Mesendoderm (in vitro differentiated cells): ENCODE measurements at regions not wholly inside any gene's neighbourhood (a gene's known extent, or its start where the extent isn't known, plus 50 kb on each side); places are given as distances from the start of the nearest gene placed in this dataset.
A peak's percentile ranks its signal among the peaks of the same experiment; 100 is the strongest.

Experiments used
- DNase-seq: peaks from one replicate; pipeline ENCODE4 v3.0.0; 2013
- H2AK5ac ChIP-seq: 2 replicates; pipeline ENCODE4 v1.6.1; 2013; ENCODE audit warnings: low read length, inconsistent platforms
- H2BK120ac ChIP-seq: 2 replicates; pipeline ENCODE4 v1.6.1; 2013; ENCODE audit warnings: low read depth, mild to moderate bottlenecking, low read length, moderate library complexity, mixed read lengths
- H2BK15ac ChIP-seq: replicated peaks from 2 replicates; pipeline ENCODE4 v1.6.1; 2013; ENCODE audit warnings: low read depth, mild to moderate bottlenecking, moderate library complexity
- H2BK5ac ChIP-seq: 2 replicates; pipeline ENCODE4 v1.6.1; 2013; ENCODE audit warnings: low read length, inconsistent platforms
- H3K18ac ChIP-seq: 2 replicates; pipeline ENCODE4 v1.6.1; 2013; ENCODE audit warnings: mild to moderate bottlenecking, low read length, mixed read lengths
- H3K23ac ChIP-seq: one replicate; pipeline ENCODE4 v1.6.1; 2013; ENCODE audit warnings: low read length
- H3K27ac ChIP-seq: 2 replicates; pipeline ENCODE4 v1.5.1; 2013; ENCODE audit warnings: low read depth, mild to moderate bottlenecking, inconsistent platforms, low read length, moderate library complexity
- H3K27me3 ChIP-seq: 2 replicates; pipeline ENCODE4 v1.6.1; 2013; ENCODE audit warnings: low read length, control low read depth, mild to moderate bottlenecking, inconsistent platforms; ENCODE audit not compliant: insufficient read depth, poor library complexity
- H3K36me3 ChIP-seq: 2 replicates; pipeline ENCODE4 v1.6.1; 2013; ENCODE audit warnings: low read length, inconsistent platforms; ENCODE audit not compliant: control insufficient read depth, insufficient read depth
- H3K4ac ChIP-seq: one replicate; pipeline ENCODE4 v1.6.1; 2013; ENCODE audit warnings: low read depth, mild to moderate bottlenecking, low read length, moderate library complexity
- H3K4me1 ChIP-seq: 2 replicates; pipeline ENCODE4 v1.6.1; 2013; ENCODE audit warnings: low read depth, low read length, inconsistent platforms; ENCODE audit not compliant: control insufficient read depth
- H3K4me2 ChIP-seq: 2 replicates; pipeline ENCODE4 v1.6.1; 2013; ENCODE audit warnings: low read length
- H3K4me3 ChIP-seq: 2 replicates; pipeline ENCODE4 v1.5.1; 2013; ENCODE audit warnings: mild to moderate bottlenecking, low read length
- H3K56ac ChIP-seq: one replicate; pipeline ENCODE4 v1.6.1; 2013; ENCODE audit warnings: low read length
- H3K79me1 ChIP-seq: 2 replicates; pipeline ENCODE4 v1.6.1; 2013; ENCODE audit warnings: low read length, inconsistent platforms
- H3K79me2 ChIP-seq: 2 replicates; pipeline ENCODE4 v1.6.1; 2013; ENCODE audit warnings: mild to moderate bottlenecking, low read length; ENCODE audit not compliant: control insufficient read depth, insufficient read depth
- H3K9ac ChIP-seq: 2 replicates; pipeline ENCODE4 v1.6.1; 2013; ENCODE audit warnings: low read length, inconsistent platforms
- H4K5ac ChIP-seq: one replicate; pipeline ENCODE4 v1.6.1; 2013; ENCODE audit warnings: low read length
- H4K8ac ChIP-seq: one replicate; pipeline ENCODE4 v1.6.1; 2013; ENCODE audit warnings: low read depth, mild to moderate bottlenecking, control low read depth, low read length, moderate library complexity
- WGBS: extraction: QIAGEN DNeasy Blood & Tissue Kit; methylation state at CpG from one replicate; pipeline ENCODE4 v1.1.7; 2013; ENCODE audit warnings: low lambda C conversion rate, missing lambda C conversion rate; ENCODE audit not compliant: insufficient coverage; ENCODE audit errors: extremely low coverage; 5-methylcytosine and 5-hydroxymethylcytosine counted together

DNA sequence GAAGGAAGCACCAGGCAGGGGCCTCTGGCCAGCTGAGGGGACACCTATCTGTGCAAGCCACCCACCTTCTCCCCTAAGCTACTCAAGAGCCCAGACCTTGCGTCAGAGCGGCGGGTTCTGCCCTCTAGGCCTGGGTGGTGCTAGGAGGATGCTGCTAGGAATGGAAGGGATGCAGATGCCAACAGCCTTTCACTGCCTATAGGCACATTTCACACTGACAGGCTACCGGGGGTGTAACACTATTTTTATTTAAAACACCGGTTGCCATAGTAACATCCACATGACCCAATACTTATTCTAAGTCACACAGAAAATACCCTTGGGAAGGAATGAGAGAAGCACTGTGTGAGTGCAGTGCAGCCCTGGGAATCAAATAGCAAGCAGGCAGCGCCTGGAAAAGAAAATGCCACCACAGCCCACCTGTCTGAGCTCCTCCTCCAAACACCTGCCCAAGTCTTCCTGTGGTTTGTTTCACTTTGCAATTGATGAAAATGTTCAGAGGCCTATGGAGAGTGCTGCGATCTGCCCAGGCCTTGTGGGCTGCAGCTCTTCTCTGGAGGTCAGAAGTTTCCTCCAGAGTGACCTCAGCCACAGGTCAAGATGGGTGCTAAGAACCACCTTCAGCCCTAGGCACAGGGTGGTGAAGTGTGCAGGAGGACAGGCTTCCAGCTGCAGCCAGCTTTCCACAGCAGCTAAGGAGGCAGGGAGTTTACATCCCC, 113.5 kb upstream of the TOPAZ1 start:
- Histone ChIP-seq H3K9ac (no peak overlapping the region), H3K56ac (no peak overlapping the region), H3K4ac (no peak overlapping the region), H3K18ac (no peak overlapping the region), H3K23ac (no peak overlapping the region), H3K79me1 (no peaks in the 10 kb centered on the region), H4K5ac (no peak overlapping the region), H2BK120ac (no peak overlapping the region), H4K8ac (no peak overlapping the region), H2BK5ac (no peak overlapping the region), H3K4me2 (no peak overlapping the region), H3K79me2 (no peaks in the 10 kb centered on the region), H3K27ac (no peak overlapping the region), H3K27me3 (no peaks in the 10 kb centered on the region), H2AK5ac (no peak overlapping the region), H2BK15ac (no peak overlapping the region), H3K4me1 (no peaks in the 10 kb centered on the region), H3K4me3 (no peak overlapping the region), H3K36me3 (no peaks in the 10 kb centered on the region)
- peak; percentile 40 for DNase-seq
- no CpG with 5 or more reads among the region's 7 CpGs for WGBS

- DNase-seq: no peak
- no peaks in the 10 kb centered on the region for H3K36me3 ChIP-seq
- no peak overlapping the region for H3K18ac ChIP-seq
- H3K9ac ChIP-seq: no peak overlapping the region
- WGBS: no CpG with 5 or more reads among the region's 4 CpGs
- no peak overlapping the region for H2BK120ac ChIP-seq
- H3K23ac ChIP-seq: no peak overlapping the region
- no peak overlapping the region for H3K4ac ChIP-seq
- H4K5ac ChIP-seq: no peak overlapping the region
- no peaks in the 10 kb centered on the region for H3K27me3 ChIP-seq
- H2AK5ac ChIP-seq: no peak overlapping the region
- H3K79me2 ChIP-seq: no peaks in the 10 kb centered on the region
- no peak overlapping the region for H3K4me3 ChIP-seq
- H3K79me1 ChIP-seq: no peaks in the 10 kb centered on the region
- H3K27ac ChIP-seq: no peak overlapping the region
- H2BK5ac ChIP-seq: no peak overlapping the region
- H3K56ac ChIP-seq: no peak overlapping the region
- H3K4me1 ChIP-seq: no peaks in the 10 kb centered on the region
- H4K8ac ChIP-seq: no peak overlapping the region
- H3K4me2 ChIP-seq: no peak overlapping the region
- H2BK15ac ChIP-seq: no peak overlapping the region
Observed at GRCh38 chr3:44130249-44130648, 111.4 kb upstream of the TOPAZ1 start.

DNA sequence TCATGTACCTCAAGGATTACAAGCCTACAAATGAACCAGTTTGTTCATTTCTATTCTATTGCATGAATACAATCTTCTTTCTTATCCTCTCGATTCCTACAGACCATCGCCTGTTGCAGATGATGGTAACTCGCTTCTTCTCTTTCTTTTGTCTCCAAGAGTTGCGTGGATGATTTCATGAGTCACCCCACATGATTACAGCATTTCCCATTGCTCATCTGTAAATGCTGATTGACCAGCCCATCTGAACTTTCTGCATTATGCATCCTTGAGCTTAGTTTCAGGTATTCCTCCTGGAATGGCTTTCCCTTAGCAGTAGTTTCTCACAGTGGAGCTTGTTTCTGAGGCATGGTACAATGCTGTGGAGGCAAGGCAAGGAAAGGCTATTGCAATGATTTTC, 109.6 kb upstream of the TOPAZ1 start:
- Histone ChIP-seq H2BK120ac (no peak overlapping the region), H3K56ac (no peak overlapping the region), H3K79me1 (no peaks in the 10 kb centered on the region), H2AK5ac (no peak overlapping the region), H3K18ac (no peak overlapping the region), H3K27me3 (no peaks in the 10 kb centered on the region), H3K79me2 (no peaks in the 10 kb centered on the region), H3K36me3 (no peaks in the 10 kb centered on the region), H3K4me1 (no peaks in the 10 kb centered on the region), H3K27ac (no peak overlapping the region), H3K4ac (no peak overlapping the region), H2BK5ac (no peak overlapping the region), H3K9ac (no peak overlapping the region), H4K5ac (no peak overlapping the region), H4K8ac (no peak overlapping the region), H3K4me2 (no peak overlapping the region), H3K4me3 (no peak overlapping the region), H3K23ac (no peak overlapping the region), H2BK15ac (no peak overlapping the region)
- DNase-seq: no peak
- WGBS: no CpG with 5 or more reads among the region's 4 CpGs

DNA sequence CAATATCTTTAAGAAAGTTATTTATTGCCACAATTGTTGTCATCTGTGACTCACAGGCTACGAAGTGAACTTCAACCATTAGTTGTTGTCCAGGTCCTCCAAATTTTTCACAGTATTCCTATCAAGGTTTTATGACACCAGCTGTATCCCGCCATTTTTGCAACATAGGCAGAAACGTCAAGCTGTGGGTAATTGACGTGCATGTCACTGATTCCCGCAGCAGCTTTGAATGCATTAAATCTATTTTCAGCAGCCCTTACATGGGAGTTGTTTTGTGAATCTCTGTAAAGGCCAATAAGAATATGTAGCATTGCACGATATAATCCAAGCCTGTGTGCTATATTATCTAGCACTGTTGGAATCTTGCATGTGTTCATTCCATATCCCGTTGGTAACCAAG, 109.1 kb upstream of the TOPAZ1 start:
- no peak overlapping the region for H3K4me3 ChIP-seq
- H4K8ac ChIP-seq: no peak overlapping the region
- H3K79me2 ChIP-seq: no peaks in the 10 kb centered on the region
- no peak overlapping the region for H3K27ac ChIP-seq
- no peak overlapping the region for H3K9ac ChIP-seq
- no peaks in the 10 kb centered on the region for H3K79me1 ChIP-seq
- no peak overlapping the region for H4K5ac ChIP-seq
- no peak overlapping the region for H2AK5ac ChIP-seq
- no peak overlapping the region for H3K4me2 ChIP-seq
- H3K23ac ChIP-seq: no peak overlapping the region
- DNase-seq: no peak
- no CpG with 5 or more reads among the region's 7 CpGs for WGBS
- H2BK15ac ChIP-seq: no peak overlapping the region
- no peak overlapping the region for H3K4ac ChIP-seq
- no peak overlapping the region for H3K18ac ChIP-seq
- H3K27me3 ChIP-seq: no peaks in the 10 kb centered on the region
- no peak overlapping the region for H2BK5ac ChIP-seq
- no peaks in the 10 kb centered on the region for H3K4me1 ChIP-seq
- H3K36me3 ChIP-seq: no peaks in the 10 kb centered on the region
- no peak overlapping the region for H3K56ac ChIP-seq
- no peak overlapping the region for H2BK120ac ChIP-seq

- no peak overlapping the region for H3K4me2 ChIP-seq
- H2BK120ac ChIP-seq: no peak overlapping the region
- no peaks in the 10 kb centered on the region for H3K27me3 ChIP-seq
- H3K79me1 ChIP-seq: no peaks in the 10 kb centered on the region
- H3K27ac ChIP-seq: no peak overlapping the region
- peak; percentile 30 for DNase-seq
- H3K23ac ChIP-seq: no peak overlapping the region
- no peaks in the 10 kb centered on the region for H3K4me1 ChIP-seq
- no peak overlapping the region for H3K4me3 ChIP-seq
- no peak overlapping the region for H2BK15ac ChIP-seq
- H3K36me3 ChIP-seq: no peaks in the 10 kb centered on the region
- no peak overlapping the region for H2BK5ac ChIP-seq
- H3K56ac ChIP-seq: no peak overlapping the region
- no CpG with 5 or more reads among the region's 5 CpGs for WGBS
- no peaks in the 10 kb centered on the region for H3K79me2 ChIP-seq
- no peak overlapping the region for H4K8ac ChIP-seq
- H4K5ac ChIP-seq: no peak overlapping the region
- no peak overlapping the region for H3K9ac ChIP-seq
- H2AK5ac ChIP-seq: no peak overlapping the region
- no peak overlapping the region for H3K18ac ChIP-seq
- no peak overlapping the region for H3K4ac ChIP-seq
Observed at GRCh38 chr3:44136421-44136820, 105.3 kb upstream of the TOPAZ1 start.

DNA sequence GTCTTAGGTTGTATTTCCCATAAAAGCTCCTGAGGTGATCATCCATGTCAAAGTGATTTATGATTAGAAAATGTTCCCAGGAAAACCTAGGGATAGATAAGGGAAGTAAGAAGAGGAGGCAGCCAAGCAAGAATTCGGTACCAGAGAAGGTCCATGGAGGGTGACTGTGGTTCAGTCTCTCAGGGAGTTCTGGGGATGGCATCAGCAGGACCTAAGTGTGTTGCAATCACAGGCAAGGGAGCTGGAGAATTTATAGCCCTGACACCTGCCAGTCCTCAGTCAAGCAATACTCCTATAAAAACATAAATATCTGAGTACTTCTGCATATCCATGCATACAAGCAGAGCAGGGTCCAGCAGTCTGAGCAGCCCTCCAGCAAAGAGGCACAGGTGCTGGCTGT, 95.6 kb upstream of the TOPAZ1 start:
- H3K36me3 ChIP-seq: no peaks in the 10 kb centered on the region
- no peak overlapping the region for H2BK5ac ChIP-seq
- no peak overlapping the region for H2AK5ac ChIP-seq
- H3K4me2 ChIP-seq: no peak overlapping the region
- no peak overlapping the region for H3K4ac ChIP-seq
- no peak overlapping the region for H3K27ac ChIP-seq
- H3K56ac ChIP-seq: no peak overlapping the region
- no peaks in the 10 kb centered on the region for H3K79me2 ChIP-seq
- DNase-seq: no peak
- H2BK120ac ChIP-seq: no peak overlapping the region
- H4K8ac ChIP-seq: no peak overlapping the region
- WGBS: no CpG with 5 or more reads among the region's 1 CpG
- no peak overlapping the region for H2BK15ac ChIP-seq
- H3K18ac ChIP-seq: no peak overlapping the region
- no peaks in the 10 kb centered on the region for H3K27me3 ChIP-seq
- no peak overlapping the region for H3K23ac ChIP-seq
- H3K4me3 ChIP-seq: no peak overlapping the region
- H3K79me1 ChIP-seq: no peaks in the 10 kb centered on the region
- no peak overlapping the region for H4K5ac ChIP-seq
- H3K4me1 ChIP-seq: no peaks in the 10 kb centered on the region
- H3K9ac ChIP-seq: no peak overlapping the region
